Fibroblast of lung (primary cell): ENCODE measurements at regions not wholly inside any gene's neighbourhood (a gene's known extent, or its start where the extent isn't known, plus 50 kb on each side); places are given as distances from the start of the nearest gene placed in this dataset.

ENCODE experiments used
- DNase-seq, 2 donors: peaks; one replicate each; pipeline versions ENCODE4 v3.0.0 to v3.0.0-alpha.2; 2010; ENCODE audit warnings: low read depth in 2 of 2
- H2AFZ ChIP-seq: 2 replicates; pipeline ENCODE4 v1.5.1; 2012; ENCODE audit warnings: low read length, control low read depth, inconsistent platforms
- H3K27ac ChIP-seq: 2 replicates; pipeline ENCODE4 v1.5.1; 2011; ENCODE audit warnings: low read length, control low read depth; ENCODE audit not compliant: insufficient read depth
- H3K27me3 ChIP-seq: 2 replicates; pipeline ENCODE4 v1.5.1; 2011; ENCODE audit warnings: mild to moderate bottlenecking, low read length; ENCODE audit not compliant: control insufficient read depth, insufficient read depth
- H3K36me3 ChIP-seq: 2 replicates; pipeline ENCODE4 v1.5.1; 2011; ENCODE audit warnings: low read length; ENCODE audit not compliant: control insufficient read depth, insufficient read depth
- H3K4me1 ChIP-seq: 2 replicates; pipeline ENCODE4 v1.5.1; 2011; ENCODE audit warnings: low read length; ENCODE audit not compliant: control insufficient read depth, insufficient read depth; ENCODE audit errors: extremely low read depth
- H3K4me2 ChIP-seq: 2 replicates; pipeline ENCODE4 v1.5.1; 2011; ENCODE audit warnings: low read length, control low read depth; ENCODE audit not compliant: insufficient read depth; ENCODE audit errors: extremely low read depth
- H3K4me3 ChIP-seq, 4 experiments: fragments of 200-600 bp in 1 of 4; sonication (generic) in 1 of 4; replicated peaks in 1 of 4; 2 replicates each; pipeline ENCODE4 v1.5.1; 2011 to 2016; ENCODE audit warnings: low read length in 4 of 4, low read depth in 3 of 4, mild to moderate bottlenecking in 3 of 4, control low read depth in 2 of 4, inconsistent platforms in 1 of 4, mixed read lengths in 1 of 4; ENCODE audit not compliant: insufficient read depth in 1 of 4; ENCODE audit errors: control extremely low read depth in 1 of 4
- H3K79me2 ChIP-seq: 2 replicates; pipeline ENCODE4 v1.5.1; 2012; ENCODE audit warnings: mild to moderate bottlenecking, low read length, inconsistent platforms; ENCODE audit not compliant: control insufficient read depth, insufficient read depth
- H3K9ac ChIP-seq: 2 replicates; pipeline ENCODE4 v1.5.1; 2011; ENCODE audit warnings: mild to moderate bottlenecking, low read length, control low read depth; ENCODE audit not compliant: insufficient read depth
- H3K9me3 ChIP-seq: 2 replicates; pipeline ENCODE4 v1.5.1; 2012; ENCODE audit warnings: low read depth, low read length; ENCODE audit not compliant: control insufficient read depth, insufficient read depth
- H4K20me1 ChIP-seq: 2 replicates; pipeline ENCODE4 v1.5.1; 2011; ENCODE audit warnings: low read length; ENCODE audit not compliant: control insufficient read depth, insufficient read depth; ENCODE audit errors: extremely low read depth
- CTCF ChIP-seq, 2 donors: IDR thresholded peaks in 1 of 2; conservative IDR thresholded peaks in 1 of 2; 1 replicate in 1 of 2; 2 replicates in 1 of 2; pipeline ENCODE4 v1.5.1; 2011 to 2012; ENCODE audit warnings: low read length in 2 of 2, control low read depth in 1 of 2, inconsistent platforms in 1 of 2, low read depth in 1 of 2, mild to moderate bottlenecking in 1 of 2
- EZH2 ChIP-seq: IDR thresholded peaks from 2 replicates; pipeline ENCODE4 v1.5.1; 2012; ENCODE audit warnings: low read length, control low read depth, mild to moderate bottlenecking; ENCODE audit errors: missing control alignments

GRCh38 chr2:59191781-59192180 lies 950.7 kb upstream of the FANCL start:
- no peak for TF ChIP-seq CTCF (conservative IDR thresholded peaks at IDR 0.05 in 1 of 2, IDR thresholded peaks at IDR 0.05 in 1 of 2; ENCODE audit: low read depth in 1 of 2, low read length in 2 of 2)
- no peak for TF ChIP-seq EZH2
- no peaks in the 10 kb centered on the region for H3K79me2 ChIP-seq
- H3K27me3 ChIP-seq, result no peaks in the 10 kb centered on the region
- no peak overlapping the region for H3K9ac ChIP-seq
- H3K36me3 ChIP-seq, result no peaks in the 10 kb centered on the region
- no peak overlapping the region for H3K4me3 ChIP-seq
- DNase-seq, result no peak
- no peaks in the 10 kb centered on the region for H4K20me1 ChIP-seq
- H3K27ac ChIP-seq, result no peak overlapping the region
- no peaks in the 10 kb centered on the region for H3K9me3 ChIP-seq
- H2AFZ ChIP-seq, result no peak overlapping the region
- H3K4me1 ChIP-seq, result no peaks in the 10 kb centered on the region
- H3K4me2 ChIP-seq, result no peak overlapping the region

DNA sequence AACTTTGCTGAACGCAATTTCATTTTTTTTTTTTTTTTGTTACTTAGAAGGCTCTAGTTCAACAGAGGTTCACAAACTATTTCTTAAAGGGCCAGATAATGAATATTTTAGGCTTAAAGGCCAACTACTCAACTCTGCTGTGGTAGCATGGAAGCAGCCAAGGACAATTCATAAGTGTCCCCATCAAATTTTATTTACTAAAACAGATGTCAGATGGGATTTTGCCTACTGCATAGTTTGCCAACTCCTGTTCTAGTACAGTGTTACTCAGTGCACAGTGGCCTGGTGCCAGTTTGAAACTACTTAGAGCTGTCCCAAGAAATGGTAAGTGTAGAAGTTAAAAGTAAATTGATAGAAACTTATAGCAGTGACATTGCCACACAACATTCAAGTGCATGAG lies 949.4 kb upstream of the FANCL start:
- Histone ChIP-seq H3K27ac (no peak overlapping the region), H3K4me1 (no peaks in the 10 kb centered on the region), H4K20me1 (no peaks in the 10 kb centered on the region), H3K4me3 (no peak overlapping the region), H3K36me3 (no peaks in the 10 kb centered on the region), H3K4me2 (no peak overlapping the region), H3K9ac (no peak overlapping the region), H2AFZ (no peak overlapping the region), H3K79me2 (no peaks in the 10 kb centered on the region), H3K27me3 (no peaks in the 10 kb centered on the region), H3K9me3 (no peaks in the 10 kb centered on the region)
- no peak for DNase-seq
- TF ChIP-seq EZH2 (no peak), CTCF (conservative IDR thresholded peaks at IDR 0.05 in 1 of 2, IDR thresholded peaks at IDR 0.05 in 1 of 2; ENCODE audit: low read depth in 1 of 2, low read length in 2 of 2) (no peak)

DNA sequence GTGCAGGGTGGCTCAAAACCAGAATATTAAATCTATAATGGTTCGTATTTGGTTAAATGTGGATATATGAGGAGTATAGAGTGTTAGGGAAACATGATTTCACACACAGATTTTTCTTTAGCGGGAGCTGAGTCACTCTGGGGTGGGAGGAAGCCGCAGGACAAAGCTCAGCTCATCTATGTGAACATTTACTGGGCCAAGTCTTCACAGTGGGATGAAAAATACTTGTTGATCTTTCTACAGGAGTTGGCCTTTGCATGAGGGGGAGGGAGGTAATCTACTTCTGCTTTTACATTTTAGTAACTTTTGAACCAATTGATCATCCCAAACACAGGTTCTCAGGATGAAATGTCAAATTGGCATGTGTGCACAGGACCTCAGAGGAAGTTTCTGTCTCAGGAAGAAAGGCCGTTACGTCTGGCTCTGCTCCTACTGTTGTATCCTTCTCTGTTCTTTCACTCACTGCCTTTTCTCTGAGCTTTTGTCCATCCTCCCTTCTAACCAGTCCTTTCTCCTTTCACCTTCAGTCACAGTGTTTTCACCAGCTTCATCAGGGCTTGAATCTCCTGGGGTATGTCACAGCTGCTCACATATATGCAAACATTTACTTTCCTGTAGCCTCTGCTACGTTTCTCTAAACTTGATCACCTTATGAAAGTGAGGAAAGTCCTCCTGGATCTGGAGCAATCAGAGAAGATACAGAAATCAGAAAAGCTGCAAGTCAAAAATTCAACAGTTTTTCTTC lies 943.3 kb upstream of the FANCL start:
- no peaks in the 10 kb centered on the region for H3K27me3 ChIP-seq
- H3K4me2 ChIP-seq, result no peak overlapping the region
- no peak overlapping the region for H3K9ac ChIP-seq
- no peak overlapping the region for H3K27ac ChIP-seq
- no peaks in the 10 kb centered on the region for H3K9me3 ChIP-seq
- no peaks in the 10 kb centered on the region for H4K20me1 ChIP-seq
- no peak overlapping the region for H2AFZ ChIP-seq
- H3K36me3 ChIP-seq, result no peaks in the 10 kb centered on the region
- no peaks in the 10 kb centered on the region for H3K79me2 ChIP-seq
- no peak for TF ChIP-seq CTCF (conservative IDR thresholded peaks at IDR 0.05 in 1 of 2, IDR thresholded peaks at IDR 0.05 in 1 of 2; ENCODE audit: low read depth in 1 of 2, low read length in 2 of 2)
- TF ChIP-seq EZH2, result no peak
- H3K4me1 ChIP-seq, result no peaks in the 10 kb centered on the region
- no peak overlapping the region for H3K4me3 ChIP-seq
- peak in 1 of 2 donors; percentile 8 for DNase-seq
